LoVo (cell line): ENCODE measurements at regions not wholly inside any gene's neighbourhood (a gene's known extent, or its start where the extent isn't known, plus 50 kb on each side); places are given as distances from the start of the nearest gene placed in this dataset.
"Not testable (repeated sequence)": the region's sequence is repeated elsewhere in the genome, so short reads cannot be mapped to it uniquely, and the experiment has no call there.

Experiments
- DNase-seq: peaks from one replicate; pipeline ENCODE4 v3.0.0-alpha.2; 2016; ENCODE audit warnings: low spot score

GRCh38 chr10:109070492-109070891, 852.8 kb downstream of the XPNPEP1 start:
- no peak for DNase-seq

GRCh38 chr10:109067031-109067430, 856.3 kb downstream of the XPNPEP1 start:
- no peak for DNase-seq

DNA sequence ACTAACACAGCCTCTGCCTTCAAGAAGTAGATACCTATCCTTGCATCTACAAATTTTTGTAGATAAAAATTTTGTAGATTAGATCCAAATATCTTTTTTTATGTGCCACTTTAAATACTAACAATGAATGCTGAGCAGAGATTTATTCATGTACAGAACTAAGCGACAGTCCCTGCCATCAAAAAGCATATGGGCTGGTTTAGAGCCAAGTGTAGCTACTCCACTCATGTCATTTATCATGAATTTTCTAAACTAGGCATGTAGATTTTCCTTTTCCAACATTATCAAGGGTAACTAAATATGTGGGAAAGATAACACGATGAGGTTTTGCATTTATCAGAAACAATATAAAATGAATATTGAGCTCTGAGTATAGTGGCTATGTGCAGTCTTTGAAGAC, 857.5 kb downstream of the XPNPEP1 start:
- no peak for DNase-seq

- DNase-seq, result no peak
Measured at GRCh38 chr10:109062371-109062770, 860.9 kb downstream of the XPNPEP1 start.

DNA sequence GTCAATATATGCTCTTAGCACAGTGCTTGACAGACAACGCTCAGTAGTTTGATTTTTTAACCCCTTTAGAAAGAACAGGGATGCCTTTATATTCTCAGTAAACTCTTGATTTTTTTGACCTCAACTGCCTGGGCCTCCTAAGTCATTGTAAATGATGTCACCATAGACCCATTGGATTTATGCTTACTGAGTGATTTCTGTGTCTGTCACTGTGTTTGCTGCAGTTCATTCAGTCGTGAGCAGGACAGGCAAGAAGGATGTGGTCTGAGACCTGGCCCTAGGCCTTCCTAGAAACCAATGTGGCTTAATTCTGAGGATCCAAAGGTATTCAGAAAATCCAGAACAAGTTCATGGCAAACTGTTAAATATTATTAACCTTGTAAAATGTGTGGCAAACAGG, 868.1 kb downstream of the XPNPEP1 start:
- DNase-seq, result no peak

GRCh38 chr10:109047856-109048255, 875.5 kb downstream of the XPNPEP1 start:
- DNase-seq, result no peak

GRCh38 chr10:109046427-109046826, 876.9 kb downstream of the XPNPEP1 start:
- DNase-seq, result not testable (repeated sequence)

GRCh38 chr10:109040622-109041021, 882.7 kb downstream of the XPNPEP1 start:
- no peak for DNase-seq

DNA sequence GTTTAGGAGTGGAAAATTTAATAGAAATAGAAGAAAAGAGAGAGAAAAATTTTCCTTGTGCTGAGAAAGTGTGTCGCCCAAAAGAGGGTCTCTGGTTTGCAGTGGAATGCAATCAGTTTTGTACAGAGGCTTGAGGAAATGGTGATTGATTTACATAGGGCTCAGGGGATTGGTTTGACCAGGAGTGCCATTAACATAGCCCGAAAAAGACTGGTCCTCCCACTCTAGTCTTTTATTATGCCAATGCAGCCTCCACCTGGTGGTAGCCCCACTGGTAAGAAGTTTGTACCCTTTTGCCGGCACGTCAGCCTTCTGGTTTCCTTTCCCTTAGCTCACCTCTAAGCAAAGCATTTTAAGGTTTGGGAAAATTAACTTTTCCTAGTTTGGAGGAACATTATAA, 885.3 kb downstream of the XPNPEP1 start:
- DNase-seq, result no peak

GRCh38 chr10:109030581-109031210, 892.6 kb downstream of the XPNPEP1 start:
- no peak for DNase-seq

DNA sequence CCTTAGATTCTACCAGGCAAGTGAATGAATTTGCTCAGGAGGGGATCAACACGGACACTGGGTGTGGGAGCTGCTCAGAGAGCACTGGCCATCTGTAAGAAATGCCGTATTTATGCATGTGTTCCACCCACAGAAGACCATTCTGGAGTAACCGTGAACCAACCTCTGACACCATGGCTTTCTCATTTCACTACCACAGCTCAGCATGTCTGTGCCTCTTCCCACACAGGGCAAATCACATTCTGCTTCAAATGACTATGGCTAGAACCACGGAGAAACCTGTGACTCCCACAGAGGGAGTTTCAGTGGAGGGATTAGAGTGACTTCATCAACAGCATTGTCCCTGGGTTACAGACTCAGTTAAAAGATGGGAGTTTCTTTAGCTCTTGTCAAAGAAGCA, 893.4 kb downstream of the XPNPEP1 start:
- no peak for DNase-seq

DNA sequence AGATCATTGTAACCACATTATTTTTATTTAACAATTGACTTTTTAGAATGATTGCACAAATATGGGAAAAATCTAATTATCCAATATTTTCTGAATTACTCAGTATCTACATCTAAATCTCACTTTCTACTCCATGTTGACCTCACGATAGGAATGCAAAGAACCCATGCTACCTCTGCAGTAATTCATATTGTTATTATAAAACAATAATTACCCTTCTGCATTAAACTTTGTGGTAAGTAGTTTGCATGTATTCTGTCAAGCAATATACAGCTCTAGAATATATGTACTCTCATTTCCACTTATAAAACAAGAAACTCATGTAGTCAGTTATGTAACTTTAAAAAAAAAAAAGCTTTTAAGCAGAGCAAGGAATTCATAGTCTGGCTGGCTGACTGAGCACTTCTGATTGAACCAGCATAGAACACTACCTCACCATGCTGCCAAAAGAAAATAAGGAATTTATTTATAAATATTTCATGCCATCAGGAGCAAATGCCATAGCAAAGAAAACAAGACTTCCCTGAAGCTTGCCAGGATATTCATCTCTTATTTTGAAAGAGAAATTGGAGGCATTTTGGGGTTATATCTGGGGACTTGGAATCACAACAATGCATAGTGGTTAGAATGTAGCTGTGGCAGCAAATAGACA, 895.7 kb downstream of the XPNPEP1 start:
- DNase-seq, result no peak

DNA sequence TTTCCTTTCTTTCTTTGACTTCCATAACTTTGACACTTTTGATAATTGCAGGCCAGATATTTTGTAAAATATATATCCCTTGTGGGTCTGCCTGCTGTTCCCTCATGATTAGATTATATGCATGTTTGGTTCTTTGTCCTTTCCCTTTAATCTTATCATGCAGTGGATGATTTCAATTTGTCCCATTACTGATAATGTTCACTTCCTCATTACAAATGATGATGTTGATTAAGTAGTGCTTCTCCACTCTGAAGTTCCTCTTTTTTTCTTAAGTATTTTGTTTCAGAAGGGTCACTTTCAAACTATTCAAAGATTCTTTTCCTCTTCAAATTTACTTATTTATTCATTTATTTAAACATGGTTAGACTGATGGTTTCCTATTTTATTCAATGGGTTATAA, 898.1 kb downstream of the XPNPEP1 start:
- DNase-seq, result no peak

GRCh38 chr10:109022417-109023049, 900.8 kb downstream of the XPNPEP1 start:
- DNase-seq, result no peak

DNA sequence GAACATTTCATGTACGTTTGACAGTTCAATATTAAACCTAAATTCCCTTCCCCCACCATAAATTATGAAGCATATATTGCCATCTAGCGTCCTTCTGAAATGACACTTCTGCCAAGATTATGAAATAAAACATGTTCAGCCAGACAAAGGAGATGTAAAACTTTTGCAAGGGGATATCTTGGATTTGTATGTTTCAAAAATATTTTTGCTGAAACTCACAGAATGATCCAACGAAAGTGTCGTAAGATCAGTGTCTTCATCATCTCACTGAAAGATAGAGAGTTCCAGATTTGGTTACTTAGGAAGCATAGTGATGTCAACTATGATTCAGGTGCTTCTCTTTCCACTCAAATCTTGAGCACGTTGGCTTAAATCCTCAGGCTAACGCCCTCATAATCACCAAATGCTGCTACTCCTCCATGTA, 904.3 kb downstream of the XPNPEP1 start:
- no peak for DNase-seq

DNA sequence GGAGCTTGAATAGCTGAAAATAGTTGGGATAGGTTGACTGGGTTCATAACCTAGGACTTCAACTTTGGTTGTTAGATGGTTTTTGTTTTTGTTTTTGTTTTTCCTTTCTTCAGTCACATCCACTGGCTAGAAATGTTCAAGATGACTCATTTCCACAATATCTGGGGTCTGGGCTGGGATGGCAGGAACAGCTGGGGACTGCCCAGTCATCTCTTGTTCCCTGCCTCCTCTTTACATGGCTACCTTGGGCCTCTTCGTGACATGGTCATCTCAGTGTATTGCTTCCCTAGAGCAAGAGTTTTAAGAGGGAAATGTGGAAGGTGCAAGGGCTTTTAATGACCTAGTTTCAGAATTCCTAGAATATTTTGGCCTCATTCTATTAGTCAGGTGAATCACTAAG, 915.8 kb downstream of the XPNPEP1 start:
- DNase-seq, result no peak

- DNase-seq, result no peak
Measured at GRCh38 chr10:108990441-108990840, 932.9 kb downstream of the XPNPEP1 start.

DNA sequence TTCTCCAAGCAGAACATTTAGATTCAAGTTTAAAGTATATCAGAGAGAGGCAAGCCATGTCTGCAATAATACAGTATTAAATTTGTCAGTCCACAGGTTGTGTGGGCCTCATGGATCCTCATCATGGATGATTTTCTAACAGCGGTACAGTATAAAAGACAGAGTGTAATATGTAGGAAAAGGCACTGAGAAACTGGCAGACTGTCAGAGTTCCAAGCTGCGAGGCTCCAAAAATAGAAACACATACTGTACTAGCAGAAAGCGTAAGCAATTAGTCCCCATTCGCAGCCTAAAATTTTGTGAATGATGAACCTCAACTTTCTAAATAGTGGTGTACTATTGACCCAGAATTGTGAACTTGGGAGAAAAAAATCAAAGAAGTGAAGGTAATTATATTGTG, 933.3 kb downstream of the XPNPEP1 start:
- DNase-seq, result no peak

DNA sequence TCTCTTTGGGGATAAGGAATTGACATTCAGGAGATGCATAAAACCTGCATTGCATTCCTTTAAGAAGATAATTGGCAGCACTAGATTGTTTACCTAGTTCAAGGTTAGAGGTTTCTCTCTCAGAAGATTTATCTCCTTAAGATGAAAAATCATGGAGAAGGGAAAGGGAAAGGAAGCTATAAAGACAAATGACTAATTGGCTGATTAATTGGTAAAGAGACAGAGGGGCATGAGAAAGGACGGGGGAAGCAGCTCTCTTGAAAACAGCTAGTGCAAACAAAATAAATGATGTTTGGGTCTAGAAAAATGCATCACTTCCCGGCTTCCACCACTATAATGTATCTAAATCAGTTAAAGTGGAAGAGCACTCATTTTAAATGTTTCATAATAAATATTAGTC, 941.2 kb downstream of the XPNPEP1 start:
- DNase-seq, result no peak

- DNase-seq, result no peak
Measured at GRCh38 chr10:108980869-108981268, 942.4 kb downstream of the XPNPEP1 start.

DNA sequence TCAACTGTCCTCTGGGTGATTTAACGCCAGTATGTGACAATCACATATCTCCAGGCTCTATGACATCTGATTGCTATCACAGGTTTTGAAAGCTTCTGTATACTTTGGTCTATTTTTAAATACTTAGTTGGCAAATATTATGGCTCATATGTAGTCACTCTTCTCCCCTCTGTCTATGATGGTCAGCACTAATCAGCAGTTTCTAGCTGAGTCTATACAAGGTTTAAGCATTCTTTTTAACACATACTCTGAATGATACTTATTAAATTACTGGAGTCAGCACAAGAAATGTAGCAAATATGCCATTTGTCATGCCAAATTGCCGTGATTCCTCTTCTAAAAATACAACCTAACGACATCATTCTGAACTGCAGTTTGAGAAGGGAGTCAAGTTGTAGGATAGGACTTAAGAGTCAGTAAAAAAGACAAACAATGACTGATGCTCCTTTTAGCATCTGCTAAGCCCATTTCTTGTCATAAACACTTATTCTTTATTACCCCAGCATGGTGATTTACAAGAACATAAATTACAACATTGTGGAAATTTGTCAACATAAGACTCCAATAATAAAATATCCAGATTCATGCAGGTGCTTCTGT, 947.8 kb downstream of the XPNPEP1 start:
- DNase-seq, result no peak

GRCh38 chr10:108970016-108970415, 953.3 kb downstream of the XPNPEP1 start:
- DNase-seq, result peak; percentile 5

GRCh38 chr10:108966411-108966810, 956.9 kb downstream of the XPNPEP1 start:
- no peak for DNase-seq
